GM13977 (cell line): ENCODE measurements at regions not wholly inside any gene's neighbourhood (a gene's known extent, or its start where the extent isn't known, plus 50 kb on each side); places are given as distances from the start of the nearest gene placed in this dataset.

Source experiments
- DNase-seq: peaks from one replicate; pipeline ENCODE4 v3.0.0; 2012; ENCODE audit warnings: low spot score
- CTCF ChIP-seq: IDR thresholded peaks from 2 replicates; pipeline ENCODE4 v1.5.1; 2012; ENCODE audit warnings: mild to moderate bottlenecking, control low read depth; ENCODE audit not compliant: insufficient read depth; ENCODE audit errors: extremely low read depth, missing control alignments
- in situ Hi-C: fragments of 300-500 bp; cut with MboI; formaldehyde crosslinking; loops from one replicate; pipeline ENCODE4 v1.12.0; 2022; ENCODE audit warnings: low sequenced_read_pairs, low pct_unique_long_range_greater_than_20kb, mixed read lengths, inconsistent platforms; ENCODE audit not compliant: unreplicated experiment

- no peak for TF ChIP-seq CTCF
- in situ Hi-C loops: no loop called here
- DNase-seq: no peak
Measured at GRCh38 chr21:43312011-43312410, 114.9 kb downstream of the SIK1 start.

DNA sequence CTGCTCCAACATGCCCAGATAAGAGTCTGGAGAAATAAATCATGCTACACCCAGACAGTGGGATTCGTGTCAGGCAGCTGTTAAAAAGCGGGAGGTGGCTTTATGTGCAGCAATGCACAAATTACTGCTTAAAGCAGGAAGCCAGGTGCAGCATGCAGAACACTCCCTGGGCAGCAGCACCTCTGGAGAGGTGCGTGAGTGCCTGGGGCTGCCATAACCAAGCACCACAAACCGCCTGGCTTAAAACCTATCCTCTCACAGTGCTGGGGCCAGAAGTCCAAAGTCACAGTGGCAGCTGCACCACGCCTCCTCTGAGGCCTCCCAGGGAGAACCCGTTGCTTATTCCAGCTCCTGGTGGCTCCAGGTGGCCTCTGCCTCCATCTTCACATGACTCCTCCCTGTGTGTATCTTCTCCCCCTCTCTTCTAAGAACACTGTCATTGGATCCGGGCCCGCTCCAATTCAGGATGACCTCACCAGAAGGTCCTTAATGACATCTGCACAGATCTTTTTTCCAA lies 115.6 kb downstream of the SIK1 start:
- no peak for TF ChIP-seq CTCF
- no peak for DNase-seq
- in situ Hi-C loops: no loop called here

GRCh38 chr21:43308815-43309283 lies 118.1 kb downstream of the SIK1 start:
- no peak for TF ChIP-seq CTCF
- in situ Hi-C loops: no loop called here
- no peak for DNase-seq

DNA sequence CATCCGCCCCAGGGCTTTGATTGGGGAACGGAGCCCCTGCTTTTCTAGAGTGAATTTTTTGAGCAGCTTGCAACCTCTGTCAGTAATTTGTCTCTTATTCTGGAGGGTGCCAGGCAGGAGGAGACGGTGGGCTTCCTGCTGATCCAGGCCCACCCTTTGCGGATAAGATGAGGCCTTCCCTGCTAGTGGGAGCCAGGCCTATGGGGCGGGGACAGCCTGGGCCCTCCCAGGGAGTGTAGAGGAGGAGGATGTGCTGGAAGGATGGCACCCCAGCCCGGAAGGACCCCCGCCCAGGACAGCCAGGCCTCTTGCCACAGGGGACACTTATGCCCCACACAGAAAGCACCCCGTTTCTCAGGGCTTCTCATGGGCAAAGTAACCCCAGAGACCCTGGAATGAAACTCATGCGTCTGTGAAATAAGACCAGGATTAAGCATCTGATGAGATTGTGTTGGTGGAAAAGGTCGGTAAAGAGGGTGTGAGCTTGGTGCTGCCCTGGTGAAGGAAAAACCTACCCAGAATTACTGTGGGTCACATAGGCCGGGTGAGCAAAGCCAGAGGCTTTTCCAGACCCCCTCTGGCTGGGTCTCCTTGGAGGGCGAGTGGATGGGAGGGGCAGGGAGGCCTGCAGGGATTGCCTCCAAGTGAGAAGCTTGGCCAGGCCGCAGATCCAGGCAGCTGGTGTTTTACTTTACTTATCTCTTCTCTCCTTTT lies 118.7 kb downstream of the SIK1 start:
- no peak for DNase-seq
- in situ Hi-C loops: no loop called here
- no peak for TF ChIP-seq CTCF

DNA sequence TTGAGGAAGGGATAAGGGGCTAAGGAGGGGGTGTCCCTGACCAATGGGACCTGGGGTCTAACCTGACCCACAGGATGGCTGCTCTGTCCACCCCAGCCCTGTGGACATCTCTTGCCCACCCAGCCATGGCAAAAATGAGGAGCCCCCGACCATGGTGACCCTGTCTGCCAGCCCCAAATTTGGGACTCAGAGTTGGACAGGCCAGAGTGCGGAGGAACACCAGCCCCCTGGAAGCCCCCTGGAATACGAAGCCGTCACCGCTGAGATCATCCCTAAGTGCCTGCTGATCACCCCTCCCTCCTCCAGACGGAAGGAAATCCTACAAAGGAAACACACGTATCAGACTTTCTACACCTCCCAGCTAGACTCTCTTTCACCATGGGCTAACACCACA lies 119.3 kb downstream of the SIK1 start:
- TF ChIP-seq CTCF: no peak
- DNase-seq: no peak
- in situ Hi-C loops: no loop called here

GRCh38 chr21:43306911-43307676 lies 119.8 kb downstream of the SIK1 start:
- no peak for TF ChIP-seq CTCF
- no peak for DNase-seq
- in situ Hi-C loops: no loop called here
